Stimulated activated naive B cell treated with anti-CD40 and anti-IgM and Interleukin-4, amounts not matched to agents 10 μg/mL and 1 μg/mL and 100 μg/mL, for 72 hours (primary cell): ENCODE measurements at regions not wholly inside any gene's neighbourhood (a gene's known extent, or its start where the extent isn't known, plus 50 kb on each side); places are given as distances from the start of the nearest gene placed in this dataset.

Experiments
- ATAC-seq, 2 donors: fragments of 150-1000 bp; cut with Tn5 transposase; replicated peaks; 2 replicates each; pipeline ENCODE4 v1.10.0; 2021; ENCODE audit warnings: moderate library complexity in 1 of 2
- DNase-seq: peaks from one replicate; pipeline ENCODE4 v3.0.0; 2021
- H3K27ac Mint-ChIP-seq: one replicate; pipeline ENCODE4 v1.8.0; 2022; ENCODE audit warnings: mild to moderate bottlenecking, mixed read lengths
- H3K27me3 Mint-ChIP-seq, 2 donors: one replicate each; pipeline ENCODE4 v1.8.0; 2022; ENCODE audit warnings: mixed read lengths in 2 of 2
- H3K36me3 Mint-ChIP-seq, 2 donors: one replicate each; pipeline ENCODE4 v1.8.0; 2022; ENCODE audit warnings: mixed read lengths in 2 of 2, mild to moderate bottlenecking in 1 of 2
- H3K4me1 Mint-ChIP-seq, 2 donors: one replicate each; pipeline ENCODE4 v1.8.0; 2022; ENCODE audit warnings: mixed read lengths in 2 of 2, mild to moderate bottlenecking in 1 of 2
- H3K4me3 Mint-ChIP-seq, 2 donors: one replicate each; pipeline ENCODE4 v1.8.0; 2022; ENCODE audit warnings: mild to moderate bottlenecking in 2 of 2, mixed read lengths in 2 of 2, moderate library complexity in 1 of 2
- H3K9me3 Mint-ChIP-seq, 2 donors: one replicate each; pipeline ENCODE4 v1.8.0; 2022; ENCODE audit warnings: mixed read lengths in 2 of 2, mild to moderate bottlenecking in 1 of 2

- no peak for DNase-seq
- no peak for ATAC-seq
- Mint-ChIP-seq H3K9me3 (peaks cover 5 to 6% of the 10 kb centered on the region in 2 donors), H3K36me3 (peaks cover 0 to 2% of the 10 kb centered on the region in 2 donors), H3K4me3 (no peak overlapping the region), H3K27me3 (no peaks in the 10 kb centered on the region), H3K4me1 (no peaks in the 10 kb centered on the region), H3K27ac (no peak overlapping the region)
These were observed 56.0 kb upstream of the OR5AK2 start for GRCh38 chr11:56932572-56933220.

GRCh38 chr11:56923116-56923515 is 65.6 kb upstream of the OR5AK2 start:
- Mint-ChIP-seq H3K27me3 (no peaks in the 10 kb centered on the region), H3K27ac (no peak overlapping the region), H3K4me3 (no peak overlapping the region), H3K9me3 (peaks cover 5 to 6% of the 10 kb centered on the region in 2 donors), H3K36me3 (no peaks in the 10 kb centered on the region), H3K4me1 (no peaks in the 10 kb centered on the region)
- ATAC-seq (no peak), DNase-seq (no peak)

- H3K4me1 Mint-ChIP-seq = no peaks in the 10 kb centered on the region
- H3K27ac Mint-ChIP-seq = no peak overlapping the region
- H3K4me3 Mint-ChIP-seq = no peak overlapping the region
- no peak for ATAC-seq
- no peak for DNase-seq
- H3K27me3 Mint-ChIP-seq = no peaks in the 10 kb centered on the region
- peaks cover 5 to 6% of the 10 kb centered on the region in 2 donors for H3K9me3 Mint-ChIP-seq
- no peaks in the 10 kb centered on the region for H3K36me3 Mint-ChIP-seq
These were observed 66.3 kb upstream of the OR5AK2 start for GRCh38 chr11:56922421-56922820.

- H3K9me3 Mint-ChIP-seq = peaks cover 5% of the 10 kb centered on the region in 2 donors
- no peaks in the 10 kb centered on the region for H3K4me1 Mint-ChIP-seq
- no peak overlapping the region for H3K4me3 Mint-ChIP-seq
- DNase-seq (no peak), ATAC-seq (no peak)
- H3K27ac Mint-ChIP-seq = no peak overlapping the region
- no peaks in the 10 kb centered on the region for H3K27me3 Mint-ChIP-seq
- H3K36me3 Mint-ChIP-seq = no peaks in the 10 kb centered on the region
These were observed 70.9 kb upstream of the OR5AK2 start for GRCh38 chr11:56917708-56918400.

GRCh38 chr11:56916587-56916986 is 72.1 kb upstream of the OR5AK2 start:
- ATAC-seq (no peak), DNase-seq (no peak)
- Mint-ChIP-seq H3K4me3 (no peak overlapping the region), H3K36me3 (no peaks in the 10 kb centered on the region), H3K27me3 (no peaks in the 10 kb centered on the region), H3K27ac (no peak overlapping the region), H3K4me1 (no peaks in the 10 kb centered on the region), H3K9me3 (peaks cover 5% of the 10 kb centered on the region in 2 donors)

GRCh38 chr11:56916162-56916561 is 72.6 kb upstream of the OR5AK2 start:
- no peak overlapping the region for H3K4me3 Mint-ChIP-seq
- H3K9me3 Mint-ChIP-seq = peaks cover 3 to 5% of the 10 kb centered on the region in 2 donors
- no peak overlapping the region for H3K27ac Mint-ChIP-seq
- DNase-seq (no peak), ATAC-seq (no peak)
- H3K36me3 Mint-ChIP-seq = no peaks in the 10 kb centered on the region
- no peaks in the 10 kb centered on the region for H3K27me3 Mint-ChIP-seq
- no peaks in the 10 kb centered on the region for H3K4me1 Mint-ChIP-seq

GRCh38 chr11:56911312-56911711 is 77.4 kb upstream of the OR5AK2 start:
- Mint-ChIP-seq H3K4me3 (no peak overlapping the region), H3K27ac (no peak overlapping the region), H3K36me3 (no peaks in the 10 kb centered on the region), H3K27me3 (no peaks in the 10 kb centered on the region), H3K9me3 (no peaks in the 10 kb centered on the region), H3K4me1 (no peaks in the 10 kb centered on the region)
- ATAC-seq = no peak
- no peak for DNase-seq

- Mint-ChIP-seq H3K9me3 (no peaks in the 10 kb centered on the region), H3K27me3 (no peaks in the 10 kb centered on the region), H3K4me1 (no peaks in the 10 kb centered on the region), H3K36me3 (no peaks in the 10 kb centered on the region), H3K4me3 (no peak overlapping the region), H3K27ac (no peak overlapping the region)
- no peak for DNase-seq
- ATAC-seq = no peak
These were observed 77.9 kb upstream of the OR5AK2 start for GRCh38 chr11:56910785-56911184.

- Mint-ChIP-seq H3K27me3 (no peaks in the 10 kb centered on the region), H3K4me3 (no peak overlapping the region), H3K9me3 (no peaks in the 10 kb centered on the region), H3K27ac (no peak overlapping the region), H3K4me1 (no peaks in the 10 kb centered on the region), H3K36me3 (no peaks in the 10 kb centered on the region)
- DNase-seq (no peak), ATAC-seq (no peak)
These were observed 78.5 kb upstream of the OR5AK2 start for GRCh38 chr11:56910046-56910773.

- Mint-ChIP-seq H3K9me3 (no peaks in the 10 kb centered on the region), H3K36me3 (no peaks in the 10 kb centered on the region), H3K27ac (no peak overlapping the region)
These were observed 79.2 kb upstream of the OR5AK2 start for GRCh38 chr11:56909563-56909962.

GRCh38 chr11:56909080-56909479 is 79.6 kb upstream of the OR5AK2 start:
- Mint-ChIP-seq H3K27ac (no peak overlapping the region), H3K27me3 (no peaks in the 10 kb centered on the region), H3K4me3 (no peak overlapping the region), H3K9me3 (no peaks in the 10 kb centered on the region), H3K36me3 (no peaks in the 10 kb centered on the region), H3K4me1 (no peaks in the 10 kb centered on the region)
- no peak for DNase-seq
- no peak for ATAC-seq

More at GRCh38 chr11:56909563-56909962, 79.2 kb upstream of the OR5AK2 start:
- Mint-ChIP-seq H3K4me3 (no peak overlapping the region), H3K27me3 (no peaks in the 10 kb centered on the region), H3K4me1 (no peaks in the 10 kb centered on the region)
- DNase-seq (no peak), ATAC-seq (no peak)

- no peaks in the 10 kb centered on the region for H3K9me3 Mint-ChIP-seq
- H3K4me1 Mint-ChIP-seq = no peaks in the 10 kb centered on the region
- H3K27ac Mint-ChIP-seq = no peak overlapping the region
- H3K27me3 Mint-ChIP-seq = no peaks in the 10 kb centered on the region
- H3K36me3 Mint-ChIP-seq = no peaks in the 10 kb centered on the region
- no peak for DNase-seq
- H3K4me3 Mint-ChIP-seq = no peak overlapping the region
- no peak for ATAC-seq
These were observed 82.0 kb upstream of the OR5AK2 start for GRCh38 chr11:56906683-56907148.

GRCh38 chr11:56905936-56906335 is 82.8 kb upstream of the OR5AK2 start:
- Mint-ChIP-seq H3K4me1 (no peaks in the 10 kb centered on the region), H3K27ac (no peak overlapping the region), H3K4me3 (no peak overlapping the region), H3K9me3 (no peaks in the 10 kb centered on the region), H3K27me3 (no peaks in the 10 kb centered on the region), H3K36me3 (no peaks in the 10 kb centered on the region)
- DNase-seq = no peak
- no peak for ATAC-seq

- Mint-ChIP-seq H3K27ac (no peak overlapping the region), H3K27me3 (no peaks in the 10 kb centered on the region), H3K4me3 (no peak overlapping the region), H3K9me3 (no peaks in the 10 kb centered on the region), H3K4me1 (no peaks in the 10 kb centered on the region), H3K36me3 (no peaks in the 10 kb centered on the region)
- no peak for DNase-seq
- ATAC-seq = no peak
These were observed 83.3 kb upstream of the OR5AK2 start for GRCh38 chr11:56905442-56905841.

- H3K9me3 Mint-ChIP-seq = no peaks in the 10 kb centered on the region
- ATAC-seq (no peak), DNase-seq (no peak)
- no peaks in the 10 kb centered on the region for H3K36me3 Mint-ChIP-seq
- no peak overlapping the region for H3K4me3 Mint-ChIP-seq
- no peaks in the 10 kb centered on the region for H3K27me3 Mint-ChIP-seq
- no peak overlapping the region for H3K27ac Mint-ChIP-seq
- H3K4me1 Mint-ChIP-seq = no peaks in the 10 kb centered on the region
These were observed 89.9 kb upstream of the OR5AK2 start for GRCh38 chr11:56898856-56899255.
